Myocyte (in vitro differentiated cells): ENCODE measurements at regions not wholly inside any gene's neighbourhood (a gene's known extent, or its start where the extent isn't known, plus 50 kb on each side); places are given as distances from the start of the nearest gene placed in this dataset.
"Not testable (repeated sequence)": the region's sequence is repeated elsewhere in the genome, so short reads cannot be mapped to it uniquely, and the experiment has no call there.

ENCODE experiments used
- DNase-seq: peaks from one replicate; pipeline ENCODE4 v3.0.0-alpha.2; 2012; ENCODE audit warnings: low read depth

GRCh38 chr6:105882121-105882803 lies 203.9 kb upstream of the PRDM1 start:
- no peak for DNase-seq

- DNase-seq, result no peak
Observed at GRCh38 chr6:105881608-105882007, 204.5 kb upstream of the PRDM1 start.

- no peak for DNase-seq
Observed at GRCh38 chr6:105880030-105880492, 206.1 kb upstream of the PRDM1 start.

- no peak for DNase-seq
Observed at GRCh38 chr6:105879146-105879545, 207.0 kb upstream of the PRDM1 start.

- DNase-seq, result no peak
Observed at GRCh38 chr6:105875974-105876640, 210.0 kb upstream of the PRDM1 start.

- no peak for DNase-seq
Observed at GRCh38 chr6:105874835-105875626, 211.1 kb upstream of the PRDM1 start.

GRCh38 chr6:105873799-105874198 lies 212.3 kb upstream of the PRDM1 start:
- DNase-seq, result no peak

GRCh38 chr6:105873211-105873704 lies 212.9 kb upstream of the PRDM1 start:
- no peak for DNase-seq

- no peak for DNase-seq
Observed at GRCh38 chr6:105872249-105872648, 213.9 kb upstream of the PRDM1 start.

GRCh38 chr6:105871542-105871941 lies 214.6 kb upstream of the PRDM1 start:
- DNase-seq, result no peak

GRCh38 chr6:105869835-105870440 lies 216.2 kb upstream of the PRDM1 start:
- DNase-seq, result no peak

GRCh38 chr6:105868823-105869460 lies 217.2 kb upstream of the PRDM1 start:
- no peak for DNase-seq

- DNase-seq, result no peak
Observed at GRCh38 chr6:105867821-105868220, 218.3 kb upstream of the PRDM1 start.

GRCh38 chr6:105867277-105867676 lies 218.9 kb upstream of the PRDM1 start:
- no peak for DNase-seq

GRCh38 chr6:105862936-105863607 lies 223.1 kb upstream of the PRDM1 start:
- DNase-seq, result no peak

- DNase-seq, result not testable (repeated sequence)
Observed at GRCh38 chr6:105860927-105861326, 225.2 kb upstream of the PRDM1 start.

- DNase-seq, result no peak
Observed at GRCh38 chr6:105859457-105859856, 226.7 kb upstream of the PRDM1 start.

GRCh38 chr6:105858639-105859038 lies 227.5 kb upstream of the PRDM1 start:
- not testable (repeated sequence) for DNase-seq

GRCh38 chr6:105855433-105855832 lies 230.7 kb upstream of the PRDM1 start:
- no peak for DNase-seq

- not testable (repeated sequence) for DNase-seq
Observed at GRCh38 chr6:105853979-105854378, 232.2 kb upstream of the PRDM1 start.
